ENCODE measurements at regions not wholly inside any gene's neighbourhood (a gene's known extent, or its start where the extent isn't known, plus 50 kb on each side); places are given as distances from the start of the nearest gene placed in this dataset.

DNA sequence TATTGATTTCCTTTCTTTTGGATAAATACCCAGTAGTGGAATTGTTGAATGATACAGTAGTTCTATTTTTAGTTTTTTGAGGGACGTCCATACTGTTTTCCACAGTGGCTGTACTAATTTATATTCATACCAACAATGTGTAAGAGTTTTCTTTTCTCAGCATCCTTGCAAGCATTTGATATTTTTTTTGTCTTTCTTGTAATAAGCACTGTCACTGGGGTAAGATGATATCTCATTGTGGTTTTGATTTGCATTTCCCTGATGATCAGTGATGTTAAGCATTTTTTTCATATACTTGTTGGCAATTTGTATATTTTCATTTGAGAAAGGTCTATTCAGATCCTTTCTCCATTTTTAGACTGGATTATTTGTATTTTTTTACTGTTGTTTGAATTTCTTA is 308.7 kb downstream of the PTEN start:
- TF ChIP-seq, protein P1, sequence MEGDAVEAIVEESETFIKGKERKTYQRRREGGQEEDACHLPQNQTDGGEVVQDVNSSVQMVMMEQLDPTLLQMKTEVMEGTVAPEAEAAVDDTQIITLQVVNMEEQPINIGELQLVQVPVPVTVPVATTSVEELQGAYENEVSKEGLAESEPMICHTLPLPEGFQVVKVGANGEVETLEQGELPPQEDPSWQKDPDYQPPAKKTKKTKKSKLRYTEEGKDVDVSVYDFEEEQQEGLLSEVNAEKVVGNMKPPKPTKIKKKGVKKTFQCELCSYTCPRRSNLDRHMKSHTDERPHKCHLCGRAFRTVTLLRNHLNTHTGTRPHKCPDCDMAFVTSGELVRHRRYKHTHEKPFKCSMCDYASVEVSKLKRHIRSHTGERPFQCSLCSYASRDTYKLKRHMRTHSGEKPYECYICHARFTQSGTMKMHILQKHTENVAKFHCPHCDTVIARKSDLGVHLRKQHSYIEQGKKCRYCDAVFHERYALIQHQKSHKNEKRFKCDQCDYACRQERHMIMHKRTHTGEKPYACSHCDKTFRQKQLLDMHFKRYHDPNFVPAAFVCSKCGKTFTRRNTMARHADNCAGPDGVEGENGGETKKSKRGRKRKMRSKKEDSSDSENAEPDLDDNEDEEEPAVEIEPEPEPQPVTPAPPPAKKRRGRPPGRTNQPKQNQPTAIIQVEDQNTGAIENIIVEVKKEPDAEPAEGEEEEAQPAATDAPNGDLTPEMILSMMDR (IDR thresholded peaks at IDR 0.05): no peak
- no peak for TF ChIP-seq ZFX (IDR thresholded peaks at IDR 0.05; ENCODE audit: borderline replicate concordance)

Measured in 22Rv1 (cell line).